ENCODE measurements at regions not wholly inside any gene's neighbourhood (a gene's known extent, or its start where the extent isn't known, plus 50 kb on each side); places are given as distances from the start of the nearest gene placed in this dataset. TPM values are rescaled to one million over a fixed set of nuclear protein-coding genes. Genes with fewer than 3 reads are reported as not detected.

- H3K9ac ChIP-seq (ENCODE audit: low read depth in 1 of 2, low read length in 2 of 2) = no peak overlapping the region
- 87% methylated on average over 4 of the region's 4 CpGs for WGBS
- H3K9me3 ChIP-seq (ENCODE audit: control insufficient read depth in 4 of 4, low read length in 3 of 4) = no peaks in the 10 kb centered on the region
- TF ChIP-seq, protein P1, sequence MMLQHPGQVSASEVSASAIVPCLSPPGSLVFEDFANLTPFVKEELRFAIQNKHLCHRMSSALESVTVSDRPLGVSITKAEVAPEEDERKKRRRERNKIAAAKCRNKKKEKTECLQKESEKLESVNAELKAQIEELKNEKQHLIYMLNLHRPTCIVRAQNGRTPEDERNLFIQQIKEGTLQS (IDR thresholded peaks at IDR 0.05) = no peak
- TF ChIP-seq HNF4G (IDR thresholded peaks at IDR 0.05) (no peak), JUND (IDR thresholded peaks at IDR 0.05) (no peak), YY1 (IDR thresholded peaks at IDR 0.05) (no peak), REST (IDR thresholded peaks at IDR 0.05) (no peak), TAF1 (conservative IDR thresholded peaks at IDR 0.05) (no peak), RAD21 (IDR thresholded peaks at IDR 0.05) (no peak)
- peaks cover 0 to 3% (median 0%) of the 10 kb centered on the region in 4 donors for H3K27me3 ChIP-seq (ENCODE audit: control insufficient read depth in 4 of 4, insufficient read depth in 4 of 4, low read length in 3 of 4)
- no peak for DNase-seq (ENCODE audit: low spot score)
- no peak overlapping the region for H3K4me3 ChIP-seq (ENCODE audit: low read depth in 1 of 3, low read length in 3 of 3)
- H3K27ac ChIP-seq (ENCODE audit: low read depth in 1 of 2, low read length in 2 of 2) = no peak overlapping the region
- no peaks in the 10 kb centered on the region for H3K4me1 ChIP-seq (ENCODE audit: control insufficient read depth in 4 of 4, insufficient read depth in 4 of 4, low read length in 3 of 4)
- no peaks in the 10 kb centered on the region for H3K36me3 ChIP-seq (ENCODE audit: control insufficient read depth in 4 of 4, insufficient read depth in 3 of 4, low read depth in 1 of 4, low read length in 3 of 4)
These were observed 51.5 kb upstream of the CFAP20DC start for GRCh38 chr3:59101231-59101736.

Small RNA genes lying in the stretch of these regions (small RNA-seq; reads per million reads assigned to genes)
- not detected for gene RF00017
